Osteoblast (primary cell): ENCODE measurements at regions not wholly inside any gene's neighbourhood (a gene's known extent, or its start where the extent isn't known, plus 50 kb on each side); places are given as distances from the start of the nearest gene placed in this dataset.

Experiments
- DNase-seq: peaks from one replicate; pipeline ENCODE4 v3.0.0; 2011; ENCODE audit warnings: low spot score, mixed read lengths; ENCODE audit not compliant: insufficient read length; ENCODE audit errors: missing footprints
- H2AFZ ChIP-seq: 2 replicates; pipeline ENCODE4 v1.6.0; 2011; ENCODE audit warnings: mild to moderate bottlenecking, low read length
- H3K27ac ChIP-seq: 2 replicates; pipeline ENCODE4 v1.5.1; 2011; ENCODE audit warnings: mild to moderate bottlenecking, low read depth, low read length, moderate library complexity
- H3K27me3 ChIP-seq: 2 replicates; pipeline ENCODE4 v1.6.0; 2012; ENCODE audit warnings: mild to moderate bottlenecking, control low read depth, inconsistent platforms, low read length, moderate library complexity; ENCODE audit not compliant: insufficient read depth
- H3K36me3 ChIP-seq: 2 replicates; pipeline ENCODE4 v1.5.1; 2011; ENCODE audit warnings: mild to moderate bottlenecking, low read length, control low read depth, moderate library complexity; ENCODE audit not compliant: insufficient read depth
- H3K4me1 ChIP-seq: 2 replicates; pipeline ENCODE4 v1.5.1; 2011; ENCODE audit warnings: mild to moderate bottlenecking, low read length, control low read depth, moderate library complexity; ENCODE audit not compliant: insufficient read depth
- H3K4me2 ChIP-seq: 2 replicates; pipeline ENCODE4 v1.6.0; 2011; ENCODE audit warnings: mild to moderate bottlenecking, low read length; ENCODE audit not compliant: insufficient read depth
- H3K4me3 ChIP-seq: fragments of 200-600 bp; sonication (generic); 3 replicates; pipeline ENCODE4 v1.5.1; 2012; ENCODE audit warnings: mild to moderate bottlenecking, low read length, inconsistent platforms; ENCODE audit not compliant: insufficient read depth
- H3K79me2 ChIP-seq: 2 replicates; pipeline ENCODE4 v1.6.0; 2012; ENCODE audit warnings: mild to moderate bottlenecking, low read length, control low read depth, inconsistent platforms; ENCODE audit not compliant: insufficient read depth
- H3K9me3 ChIP-seq: 2 replicates; pipeline ENCODE4 v1.5.1; 2011; ENCODE audit warnings: low read depth, low read length, control low read depth
- H4K20me1 ChIP-seq: 2 replicates; pipeline ENCODE4 v1.6.0; 2012; ENCODE audit warnings: mild to moderate bottlenecking, low read length, control low read depth; ENCODE audit not compliant: insufficient read depth
- TF ChIP-seq, protein P1 (sequence below): IDR thresholded peaks from 2 replicates; pipeline ENCODE4 v1.5.1; 2011; ENCODE audit warnings: mild to moderate bottlenecking, low read depth, low read length, moderate library complexity; ENCODE audit errors: extremely low read depth

DNA sequence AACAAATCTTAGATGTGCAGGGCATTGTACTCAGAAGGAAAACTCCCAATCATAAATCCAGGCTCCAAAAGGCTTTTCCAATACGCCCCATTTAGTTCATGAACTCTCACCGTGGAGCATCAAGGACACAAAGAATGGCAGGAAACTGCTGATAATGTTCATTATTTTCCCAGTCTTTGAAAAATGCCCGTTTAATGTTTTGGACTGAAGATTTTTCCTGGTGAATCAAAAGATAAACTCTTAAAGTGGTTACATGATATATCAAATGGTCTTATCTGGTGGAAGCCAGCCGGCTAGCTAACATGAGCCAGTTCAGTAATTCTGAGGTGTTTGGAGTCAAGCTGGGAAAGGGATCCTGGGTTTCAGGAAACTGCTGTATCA lies 62.1 kb upstream of the AP1S2 start:
- Histone ChIP-seq H3K4me1 (no peaks in the 10 kb centered on the region), H3K79me2 (no peaks in the 10 kb centered on the region), H3K27ac (no peak overlapping the region), H3K9me3 (no peaks in the 10 kb centered on the region), H3K27me3 (no peaks in the 10 kb centered on the region), H4K20me1 (no peaks in the 10 kb centered on the region), H2AFZ (no peak overlapping the region), H3K4me3 (no peak overlapping the region), H3K36me3 (no peaks in the 10 kb centered on the region), H3K4me2 (no peak overlapping the region)
- TF ChIP-seq, protein P1, sequence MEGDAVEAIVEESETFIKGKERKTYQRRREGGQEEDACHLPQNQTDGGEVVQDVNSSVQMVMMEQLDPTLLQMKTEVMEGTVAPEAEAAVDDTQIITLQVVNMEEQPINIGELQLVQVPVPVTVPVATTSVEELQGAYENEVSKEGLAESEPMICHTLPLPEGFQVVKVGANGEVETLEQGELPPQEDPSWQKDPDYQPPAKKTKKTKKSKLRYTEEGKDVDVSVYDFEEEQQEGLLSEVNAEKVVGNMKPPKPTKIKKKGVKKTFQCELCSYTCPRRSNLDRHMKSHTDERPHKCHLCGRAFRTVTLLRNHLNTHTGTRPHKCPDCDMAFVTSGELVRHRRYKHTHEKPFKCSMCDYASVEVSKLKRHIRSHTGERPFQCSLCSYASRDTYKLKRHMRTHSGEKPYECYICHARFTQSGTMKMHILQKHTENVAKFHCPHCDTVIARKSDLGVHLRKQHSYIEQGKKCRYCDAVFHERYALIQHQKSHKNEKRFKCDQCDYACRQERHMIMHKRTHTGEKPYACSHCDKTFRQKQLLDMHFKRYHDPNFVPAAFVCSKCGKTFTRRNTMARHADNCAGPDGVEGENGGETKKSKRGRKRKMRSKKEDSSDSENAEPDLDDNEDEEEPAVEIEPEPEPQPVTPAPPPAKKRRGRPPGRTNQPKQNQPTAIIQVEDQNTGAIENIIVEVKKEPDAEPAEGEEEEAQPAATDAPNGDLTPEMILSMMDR, result no peak
- no peak for DNase-seq

DNA sequence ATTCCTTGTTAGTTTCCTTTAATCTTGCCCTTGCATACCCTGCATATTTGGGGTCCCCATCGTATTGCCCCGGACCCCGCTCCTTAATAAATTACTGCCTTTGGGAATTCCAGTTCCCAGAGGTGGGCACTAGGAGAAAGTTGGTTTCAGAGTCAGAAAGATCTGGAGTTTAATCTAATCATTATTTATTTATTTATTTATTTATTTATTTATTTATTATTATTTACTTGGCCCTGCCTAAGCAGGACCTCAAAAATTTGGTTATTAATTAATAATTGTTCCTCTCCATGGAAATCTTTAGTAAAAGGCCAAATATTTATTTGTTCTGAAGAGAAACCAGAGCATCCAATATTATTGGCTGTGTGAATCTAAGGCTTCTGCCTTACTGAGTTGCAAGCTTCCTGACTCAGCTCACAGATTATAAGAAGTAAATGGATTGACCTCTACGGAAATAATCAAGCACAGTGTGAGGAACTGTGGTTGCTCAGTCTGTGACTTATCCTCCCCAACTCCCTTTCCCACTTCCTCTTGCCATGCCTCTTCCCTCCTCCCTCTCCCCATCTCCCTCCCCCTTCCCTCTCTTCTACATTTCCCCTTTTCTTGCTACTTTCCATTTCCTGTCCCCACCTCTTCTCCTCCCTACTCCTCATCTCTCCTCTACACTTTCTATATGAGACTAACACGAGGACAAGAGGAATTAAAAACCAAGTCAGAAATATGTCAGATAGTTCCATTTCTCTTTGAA lies 61.5 kb upstream of the AP1S2 start:
- Histone ChIP-seq H3K9me3 (no peaks in the 10 kb centered on the region), H3K4me1 (no peaks in the 10 kb centered on the region), H3K4me2 (no peak overlapping the region), H3K27ac (no peak overlapping the region), H4K20me1 (no peaks in the 10 kb centered on the region), H3K27me3 (no peaks in the 10 kb centered on the region), H3K79me2 (no peaks in the 10 kb centered on the region), H3K36me3 (no peaks in the 10 kb centered on the region), H3K4me3 (no peak overlapping the region), H2AFZ (no peak overlapping the region)
- TF ChIP-seq, protein P1, result no peak
- DNase-seq, result no peak

DNA sequence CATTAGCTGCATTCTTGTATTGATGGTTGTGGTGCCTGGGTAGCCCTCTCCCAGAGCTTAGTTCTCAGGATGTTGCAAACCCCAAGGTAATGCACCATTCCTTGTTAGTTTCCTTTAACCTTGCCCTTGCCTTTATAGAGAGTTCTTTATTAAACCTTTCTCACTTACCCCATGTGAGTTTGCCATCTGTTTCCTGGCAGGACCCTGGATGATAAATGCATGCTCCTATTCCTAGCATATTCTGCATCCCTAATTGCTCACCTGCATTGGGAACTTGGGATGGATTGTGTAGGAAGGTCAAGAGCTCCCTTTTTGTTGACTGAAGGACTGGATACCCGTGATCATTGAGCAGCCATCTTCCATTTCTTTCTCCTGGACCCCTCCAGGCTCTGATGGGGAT lies 59.9 kb upstream of the AP1S2 start:
- no peaks in the 10 kb centered on the region for H3K9me3 ChIP-seq
- H3K27ac ChIP-seq, result no peak overlapping the region

DNA sequence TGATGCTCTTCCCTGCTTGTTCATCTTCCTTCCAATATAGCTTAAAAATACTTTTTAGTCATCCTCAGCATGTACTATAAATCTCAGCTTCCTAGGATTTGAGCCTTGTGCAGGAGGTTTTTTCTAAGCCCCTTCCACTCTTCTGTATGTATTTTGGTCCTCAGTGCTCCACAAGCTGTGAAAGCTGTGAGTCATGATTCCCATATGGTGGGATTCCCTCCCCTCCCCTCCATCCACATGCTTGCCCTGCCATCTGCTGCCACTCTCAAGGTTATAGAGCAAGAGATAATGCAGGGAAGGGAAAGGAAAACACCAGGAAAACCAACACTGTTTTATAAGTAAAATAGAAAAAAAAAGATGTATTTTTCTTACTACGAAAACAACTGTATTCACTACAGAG lies 58.5 kb upstream of the AP1S2 start:
- no peak overlapping the region for H3K27ac ChIP-seq
- no peaks in the 10 kb centered on the region for H4K20me1 ChIP-seq
- H3K4me1 ChIP-seq, result no peaks in the 10 kb centered on the region
- no peak for DNase-seq
- H3K9me3 ChIP-seq, result no peaks in the 10 kb centered on the region
- H3K4me3 ChIP-seq, result no peak overlapping the region
- TF ChIP-seq, protein P1, result no peak
- no peaks in the 10 kb centered on the region for H3K36me3 ChIP-seq
- no peak overlapping the region for H3K4me2 ChIP-seq
- no peak overlapping the region for H2AFZ ChIP-seq
- H3K79me2 ChIP-seq, result no peaks in the 10 kb centered on the region
- no peaks in the 10 kb centered on the region for H3K27me3 ChIP-seq

More for the DNA sequence above, 59.9 kb upstream of the AP1S2 start:
- Histone ChIP-seq H3K4me3 (no peak overlapping the region), H3K27me3 (no peaks in the 10 kb centered on the region), H3K36me3 (no peaks in the 10 kb centered on the region), H3K79me2 (no peaks in the 10 kb centered on the region), H4K20me1 (no peaks in the 10 kb centered on the region), H3K4me1 (no peaks in the 10 kb centered on the region), H3K4me2 (no peak overlapping the region), H2AFZ (no peak overlapping the region)
- no peak for DNase-seq
- TF ChIP-seq, protein P1, result no peak
